ENCODE measurements at regions not wholly inside any gene's neighbourhood (a gene's known extent, or its start where the extent isn't known, plus 50 kb on each side); places are given as distances from the start of the nearest gene placed in this dataset.

GRCh38 chr4:159045321-159045720 lies 57.6 kb upstream of the RAPGEF2 start:
- H3K4me3 ChIP-seq, result no peak overlapping the region
- H3K27ac ChIP-seq, result no peak overlapping the region
- DNase-seq (ENCODE audit: low read depth, low spot score), result no peak
- H3K9me3 ChIP-seq (ENCODE audit: low read depth, low read length), result no peaks in the 10 kb centered on the region
- no peak overlapping the region for H3K9ac ChIP-seq (ENCODE audit: insufficient read length)
- H3K36me3 ChIP-seq (ENCODE audit: insufficient read depth, low read length), result no peaks in the 10 kb centered on the region
- TF ChIP-seq FOXP2 (optimal IDR thresholded peaks at IDR 0.05; ENCODE audit: control extremely low read depth, extremely low read length, insufficient read depth), result no peak
- no peak for TF ChIP-seq EZH2 (IDR thresholded peaks at IDR 0.05)
- TF ChIP-seq POLR2AphosphoS5 (IDR thresholded peaks at IDR 0.05; ENCODE audit: borderline replicate concordance, low read depth, low read length), result no peak

- H3K27ac ChIP-seq, result no peak overlapping the region
- no peak overlapping the region for H3K4me3 ChIP-seq
- H3K36me3 ChIP-seq (ENCODE audit: insufficient read depth, low read length), result no peaks in the 10 kb centered on the region
- no peak overlapping the region for H3K9ac ChIP-seq (ENCODE audit: insufficient read length)
- H3K9me3 ChIP-seq (ENCODE audit: low read depth, low read length), result no peaks in the 10 kb centered on the region
- TF ChIP-seq EZH2 (IDR thresholded peaks at IDR 0.05) (no peak), POLR2AphosphoS5 (IDR thresholded peaks at IDR 0.05; ENCODE audit: borderline replicate concordance, low read depth, low read length) (no peak), FOXP2 (optimal IDR thresholded peaks at IDR 0.05; ENCODE audit: control extremely low read depth, extremely low read length, insufficient read depth) (no peak)
- no peak for DNase-seq (ENCODE audit: low read depth, low spot score)
Measured at GRCh38 chr4:159046683-159047082, 56.2 kb upstream of the RAPGEF2 start.

DNA sequence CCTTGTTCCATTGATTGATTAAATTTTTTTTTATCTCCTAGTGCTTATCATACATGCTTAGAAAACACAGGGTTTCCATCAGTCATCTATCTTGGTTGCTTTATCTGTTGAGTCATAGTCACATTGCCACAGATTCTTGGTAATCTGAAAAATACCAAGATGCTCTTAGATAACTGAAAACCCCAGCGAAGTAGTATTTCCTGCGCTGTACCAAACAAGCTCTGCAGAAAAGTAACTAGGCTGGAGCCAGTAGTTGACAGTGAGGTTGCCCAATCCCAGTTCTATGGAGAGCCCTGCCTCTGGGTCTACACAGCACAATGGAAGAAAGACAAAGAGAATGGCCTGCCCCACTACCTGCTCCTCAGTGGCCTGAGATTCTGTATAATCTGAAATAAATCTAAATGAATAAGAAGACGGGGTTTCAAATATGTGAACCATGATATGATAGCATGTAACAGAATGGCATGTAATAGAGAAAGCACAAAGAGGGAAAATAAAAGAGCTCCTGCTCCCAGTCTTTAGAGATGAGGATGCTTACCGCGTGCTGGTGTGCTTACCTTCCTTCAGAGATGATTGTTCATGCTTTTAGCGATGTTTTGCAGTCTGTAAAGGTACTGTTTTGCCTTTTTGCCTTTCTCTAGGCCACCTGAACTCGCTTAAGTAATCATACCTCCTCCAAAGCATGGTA lies 55.3 kb upstream of the RAPGEF2 start:
- DNase-seq (ENCODE audit: low read depth, low spot score), result no peak
- Histone ChIP-seq H3K27ac (no peak overlapping the region), H3K36me3 (ENCODE audit: insufficient read depth, low read length) (no peaks in the 10 kb centered on the region), H3K4me3 (no peak overlapping the region), H3K9ac (ENCODE audit: insufficient read length) (no peak overlapping the region), H3K9me3 (ENCODE audit: low read depth, low read length) (no peaks in the 10 kb centered on the region)
- TF ChIP-seq POLR2AphosphoS5 (IDR thresholded peaks at IDR 0.05; ENCODE audit: borderline replicate concordance, low read depth, low read length) (no peak), EZH2 (IDR thresholded peaks at IDR 0.05) (no peak), FOXP2 (optimal IDR thresholded peaks at IDR 0.05; ENCODE audit: control extremely low read depth, extremely low read length, insufficient read depth) (no peak)

DNA sequence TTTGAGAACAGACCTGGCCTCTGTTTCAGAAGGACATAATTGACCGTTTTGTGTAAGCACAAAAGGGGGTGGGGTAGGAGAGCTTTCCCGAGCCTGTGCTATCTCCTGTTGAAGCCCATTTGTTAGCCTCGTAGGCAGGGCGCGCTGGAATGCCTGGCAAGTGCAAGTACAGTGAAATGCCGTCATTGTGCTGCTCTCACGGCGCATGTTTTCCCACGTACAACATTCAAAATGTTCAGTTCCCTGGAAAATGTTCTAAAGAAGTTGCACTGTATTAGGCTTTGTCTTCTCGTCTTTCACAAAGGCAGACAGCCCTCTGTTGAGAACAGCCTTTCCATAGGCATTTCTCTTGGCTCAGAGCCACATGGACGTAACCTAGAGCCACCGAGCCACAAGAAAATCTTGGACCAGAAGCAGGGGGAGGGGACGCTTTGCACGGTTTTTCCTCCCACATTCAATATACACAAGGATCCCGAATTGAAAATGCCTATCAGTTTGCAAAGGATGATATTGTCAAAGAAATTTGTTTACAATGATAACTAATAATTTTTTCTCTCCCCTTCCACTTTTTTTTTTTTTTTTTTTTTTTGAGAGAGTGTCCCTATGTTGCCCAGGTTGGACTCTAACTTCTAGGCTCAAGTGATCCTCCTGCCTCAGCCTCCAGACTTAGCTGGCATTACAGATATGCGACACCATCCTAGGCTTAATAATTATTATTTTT lies 54.6 kb upstream of the RAPGEF2 start:
- DNase-seq (ENCODE audit: low read depth, low spot score), result no peak
- H3K9me3 ChIP-seq (ENCODE audit: low read depth, low read length), result no peaks in the 10 kb centered on the region
- no peak overlapping the region for H3K4me3 ChIP-seq
- TF ChIP-seq EZH2 (IDR thresholded peaks at IDR 0.05) (no peak), POLR2AphosphoS5 (IDR thresholded peaks at IDR 0.05; ENCODE audit: borderline replicate concordance, low read depth, low read length) (no peak), FOXP2 (optimal IDR thresholded peaks at IDR 0.05; ENCODE audit: control extremely low read depth, extremely low read length, insufficient read depth) (no peak)
- no peak overlapping the region for H3K27ac ChIP-seq
- no peak overlapping the region for H3K9ac ChIP-seq (ENCODE audit: insufficient read length)
- H3K36me3 ChIP-seq (ENCODE audit: insufficient read depth, low read length), result no peaks in the 10 kb centered on the region

DNA sequence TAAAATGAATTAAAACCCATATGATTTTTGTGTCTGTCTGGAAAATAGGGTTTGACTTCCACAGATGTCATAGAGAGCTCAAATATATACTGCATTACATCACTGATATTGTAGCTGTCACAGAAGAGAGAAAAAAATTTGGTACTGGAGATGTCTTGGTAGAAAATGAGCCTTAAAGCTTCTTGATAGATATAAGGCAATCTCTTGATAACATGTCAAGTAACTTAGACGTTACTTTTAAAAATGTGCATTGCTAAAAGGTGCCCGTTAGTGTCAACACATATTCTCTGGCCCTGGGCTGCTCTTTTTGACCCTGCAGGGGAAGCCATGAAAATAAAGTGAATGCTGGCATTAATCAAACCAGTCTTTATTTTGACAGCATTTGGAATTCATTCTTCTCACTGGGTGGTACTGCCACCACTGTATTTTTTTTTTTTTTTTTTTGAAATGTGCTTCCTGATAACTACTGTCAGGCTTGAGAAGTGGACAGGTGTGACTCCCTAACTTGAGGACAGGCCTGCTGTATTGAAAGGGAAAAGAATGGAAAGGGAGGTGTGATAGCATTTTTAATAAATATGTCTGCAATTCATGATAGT lies 53.0 kb upstream of the RAPGEF2 start:
- H3K27ac ChIP-seq, result no peak overlapping the region
- no peak overlapping the region for H3K9ac ChIP-seq (ENCODE audit: insufficient read length)
- no peak overlapping the region for H3K4me3 ChIP-seq
- no peaks in the 10 kb centered on the region for H3K9me3 ChIP-seq (ENCODE audit: low read depth, low read length)
- TF ChIP-seq EZH2 (IDR thresholded peaks at IDR 0.05), result no peak
- no peak for TF ChIP-seq FOXP2 (optimal IDR thresholded peaks at IDR 0.05; ENCODE audit: control extremely low read depth, extremely low read length, insufficient read depth)
- TF ChIP-seq POLR2AphosphoS5 (IDR thresholded peaks at IDR 0.05; ENCODE audit: borderline replicate concordance, low read depth, low read length), result no peak
- no peak for DNase-seq (ENCODE audit: low read depth, low spot score)
- H3K36me3 ChIP-seq (ENCODE audit: insufficient read depth, low read length), result no peaks in the 10 kb centered on the region

- TF ChIP-seq FOXP2 (optimal IDR thresholded peaks at IDR 0.05; ENCODE audit: control extremely low read depth, extremely low read length, insufficient read depth) (no peak), EZH2 (IDR thresholded peaks at IDR 0.05) (no peak)
- Histone ChIP-seq H3K4me3 (peak overlapping the region; percentile 76), H3K9ac (ENCODE audit: insufficient read length) (peak overlapping the region; percentile 52), H3K36me3 (ENCODE audit: insufficient read depth, low read length) (no peaks in the 10 kb centered on the region), H3K27ac (peak overlapping the region; percentile 93), H3K9me3 (ENCODE audit: low read depth, low read length) (no peaks in the 10 kb centered on the region)
- DNase-seq (ENCODE audit: low read depth, low spot score), result no peak
Measured at GRCh38 chr4:159051245-159052071, 51.4 kb upstream of the RAPGEF2 start.

- Histone ChIP-seq H3K9me3 (ENCODE audit: low read depth, low read length) (no peaks in the 10 kb centered on the region), H3K9ac (ENCODE audit: insufficient read length) (peak overlapping the region; percentile 19), H3K36me3 (ENCODE audit: insufficient read depth, low read length) (no peaks in the 10 kb centered on the region), H3K4me3 (peak overlapping the region; percentile 76), H3K27ac (peak overlapping the region; percentile 93)
- DNase-seq (ENCODE audit: low read depth, low spot score), result no peak
- TF ChIP-seq POLR2AphosphoS5 (IDR thresholded peaks at IDR 0.05; ENCODE audit: borderline replicate concordance, low read depth, low read length) (no peak), EZH2 (IDR thresholded peaks at IDR 0.05) (no peak), FOXP2 (optimal IDR thresholded peaks at IDR 0.05; ENCODE audit: control extremely low read depth, extremely low read length, insufficient read depth) (no peak)
Measured at GRCh38 chr4:159052315-159052714, 50.6 kb upstream of the RAPGEF2 start.

Measured in SK-N-MC (cell line).